HCT116 (cell line): ENCODE measurements at regions not wholly inside any gene's neighbourhood (a gene's known extent, or its start where the extent isn't known, plus 50 kb on each side); places are given as distances from the start of the nearest gene placed in this dataset.

ENCODE experiments used
- ATAC-seq: fragments of 200-7000 bp; cut with Tn5 transposase; 2 replicates; pipeline ENCODE4 v1.9.1; 2020; ENCODE audit warnings: mild to moderate bottlenecking, moderate library complexity
- BruUV-seq: library from RNA; stranded (reverse); fragments of 400-500 nt; replicated peaks from 2 replicates; lab custom pipeline; 2021; lab: Mats Ljungman, UMichigan
- CTCF ChIA-PET: fragments of 300-600 bp; sonication (Branson Sonifier 250); formaldehyde crosslinking; loops from one replicate; lab custom pipeline; 2021; ENCODE audit warnings: antibody characterized with exemption; lab: Charles Lee
- POLR2A ChIA-PET: fragments of 300-600, 350-600 bp; sonication (Branson Sonifier 250); formaldehyde crosslinking; loops from one replicate; lab custom pipeline; 2021; ENCODE audit warnings: antibody characterized with exemption; lab: Charles Lee
- RAD21 ChIA-PET, 2 experiments: fragments of 300-600 bp; sonication (Branson Sonifier 250); formaldehyde crosslinking; loops; one replicate each; lab custom pipeline; 2023; ENCODE audit warnings: low total read pairs in 2 of 2; ENCODE audit not compliant: uncharacterized antibody in 2 of 2, unreplicated experiment in 2 of 2, low non-redundant PET in 1 of 2; lab: Charles Lee
- DNase-seq: peaks from one replicate; pipeline ENCODE4 v3.0.0-alpha.2; 2010; ENCODE audit warnings: low read depth, low spot score
- H2AFZ ChIP-seq: fragments of 200-600 bp; shearing (Covaris generic), sonication (generic); 2 replicates; pipeline ENCODE4 v1.6.1; 2017; ENCODE audit warnings: low read depth, mixed run types, mixed read lengths, antibody characterized with exemption, low read length; ENCODE audit not compliant: poor library complexity, severe bottlenecking
- H3K27ac ChIP-seq: 2 replicates; pipeline ENCODE4 v1.5.1; 2012; ENCODE audit warnings: low read depth, low read length
- H3K27me3 ChIP-seq: fragments of 200-600 bp; sonication (generic); 2 replicates; pipeline ENCODE4 v1.6.1; 2016; ENCODE audit warnings: mixed run types, low read length, mixed read lengths; ENCODE audit not compliant: insufficient read depth
- H3K36me3 ChIP-seq, 2 experiments: fragments of 200-500 bp in 1 of 2; fragments of 200-600 bp in 1 of 2; sonication (Bioruptor generic) in 1 of 2; sonication (generic) in 1 of 2; 2 replicates each; pipeline versions ENCODE4 v1.5.1 to v1.6.1; 2014 to 2016; ENCODE audit warnings: low read length in 2 of 2, inconsistent platforms in 1 of 2, mixed read lengths in 1 of 2, mixed run types in 1 of 2; ENCODE audit not compliant: insufficient read depth in 2 of 2, control insufficient read depth in 1 of 2
- H3K4me1 ChIP-seq, 2 experiments: fragments of 200-600 bp in 1 of 2; sonication (generic) in 1 of 2; 2 replicates each; pipeline versions ENCODE4 v1.5.1 to v1.6.1; 2012 to 2017; ENCODE audit warnings: low read length in 2 of 2, inconsistent platforms in 1 of 2, mild to moderate bottlenecking in 1 of 2, mixed read lengths in 1 of 2, mixed run types in 1 of 2, moderate library complexity in 1 of 2; ENCODE audit not compliant: insufficient read depth in 2 of 2, control insufficient read depth in 1 of 2
- H3K4me2 ChIP-seq: fragments of 200-600 bp; sonication (generic); 2 replicates; pipeline ENCODE4 v1.6.1; 2017; ENCODE audit warnings: mixed run types, low read length, mixed read lengths
- H3K4me3 ChIP-seq, 2 experiments: fragments of 200-600 bp in 1 of 2; sonication (generic) in 1 of 2; replicated peaks in 1 of 2; 2 replicates each; pipeline ENCODE4 v1.5.1; 2011 to 2016; ENCODE audit warnings: low read length in 2 of 2, control low read depth in 1 of 2, low read depth in 1 of 2, mild to moderate bottlenecking in 1 of 2, mixed read lengths in 1 of 2, mixed run types in 1 of 2
- H3K79me2 ChIP-seq: fragments of 200-600 bp; sonication (generic); 2 replicates; pipeline ENCODE4 v1.6.1; 2017; ENCODE audit warnings: mild to moderate bottlenecking, mixed run types, low read length, moderate library complexity, mixed read lengths; ENCODE audit not compliant: insufficient read depth
- H3K9ac ChIP-seq: fragments of 200-600 bp; sonication (generic); 2 replicates; pipeline ENCODE4 v1.6.1; 2016; ENCODE audit warnings: low read length, mixed read lengths
- H3K9me2 ChIP-seq: fragments of 200-600 bp; sonication (generic), shearing (Covaris generic); 2 replicates; pipeline ENCODE4 v1.6.1; 2017; ENCODE audit warnings: mixed run types, mild to moderate bottlenecking, moderate library complexity; ENCODE audit not compliant: insufficient read depth
- H3K9me3 ChIP-seq, 2 experiments: fragments of 200-500 bp in 1 of 2; fragments of 200-600 bp in 1 of 2; sonication (Bioruptor generic) in 1 of 2; sonication (generic) in 1 of 2; 2 replicates each; pipeline ENCODE4 v1.6.1; 2014 to 2017; ENCODE audit warnings: low read length in 2 of 2, mixed read lengths in 2 of 2, inconsistent platforms in 1 of 2, low read depth in 1 of 2, mild to moderate bottlenecking in 1 of 2, mixed run types in 1 of 2, moderate library complexity in 1 of 2; ENCODE audit not compliant: control insufficient read depth in 1 of 2, insufficient read depth in 1 of 2
- H4K20me1 ChIP-seq: fragments of 200-600 bp; sonication (generic), shearing (Covaris generic); 2 replicates; pipeline ENCODE4 v1.6.1; 2017; ENCODE audit warnings: mixed run types, mild to moderate bottlenecking, moderate library complexity; ENCODE audit not compliant: insufficient read depth
- CBX3 ChIP-seq: IDR thresholded peaks from 2 replicates; pipeline ENCODE4 v1.6.1; 2012; ENCODE audit warnings: low read depth
- ELF1 ChIP-seq: IDR thresholded peaks from 2 replicates; pipeline ENCODE4 v1.6.1; 2012; ENCODE audit warnings: low read depth, borderline replicate concordance
- EZH2 ChIP-seq: fragments of 200-600 bp; sonication (generic); IDR thresholded peaks from 2 replicates; pipeline ENCODE4 v1.6.1; 2017; ENCODE audit warnings: antibody characterized with exemption, mixed run types
- JUND ChIP-seq: IDR thresholded peaks from 2 replicates; pipeline ENCODE4 v1.6.1; 2012
- POLR2A ChIP-seq: IDR thresholded peaks from 2 replicates; pipeline ENCODE4 v1.7.0; 2011; ENCODE audit warnings: borderline replicate concordance; ENCODE audit not compliant: insufficient read depth, insufficient read length; ENCODE audit errors: extremely low read depth
- RAD21 ChIP-seq: IDR thresholded peaks from 2 replicates; pipeline ENCODE4 v1.6.1; 2012; ENCODE audit warnings: low read depth, mild to moderate bottlenecking
- SIN3A ChIP-seq: IDR thresholded peaks from 2 replicates; pipeline ENCODE4 v1.6.1; 2012; ENCODE audit warnings: low read depth
- SP1 ChIP-seq: IDR thresholded peaks from 2 replicates; pipeline ENCODE4 v1.6.1; 2012; ENCODE audit warnings: low read depth
- TCF7L2 ChIP-seq: IDR thresholded peaks from 2 replicates; pipeline ENCODE4 v1.7.0; 2011; ENCODE audit warnings: borderline replicate concordance, inconsistent platforms; ENCODE audit not compliant: insufficient read depth, insufficient read length; ENCODE audit errors: extremely low read depth
- YY1 ChIP-seq: IDR thresholded peaks from 2 replicates; pipeline ENCODE4 v1.6.1; 2011; ENCODE audit warnings: low read length, low read depth, moderate library complexity, mild to moderate bottlenecking; ENCODE audit not compliant: insufficient replicate concordance; ENCODE audit errors: extremely low read depth
- intact Hi-C: fragments of 100-400 bp; cut with micrococcal nuclease; formaldehyde crosslinking; loops from 2 replicates; pipeline ENCODE4 v1.10.0; 2022
- TF ChIP-seq, protein P1 (sequence below): IDR thresholded peaks from 2 replicates; pipeline ENCODE4 v1.6.1; 2012
- TF ChIP-seq, protein P2 (sequence below): IDR thresholded peaks from 2 replicates; pipeline ENCODE4 v1.6.1; 2011; ENCODE audit warnings: mild to moderate bottlenecking, low read length, moderate library complexity; ENCODE audit not compliant: insufficient replicate concordance; ENCODE audit errors: extremely low read depth
- TF ChIP-seq, protein P3 (sequence below), 3 experiments: fragments of 200-600 bp in 1 of 3; sonication (generic) in 1 of 3; IDR thresholded peaks in 2 of 3; conservative IDR thresholded peaks in 1 of 3; 2 replicates each; pipeline ENCODE4 v1.5.1; 2012 to 2017; ENCODE audit warnings: low read depth in 2 of 3, low read length in 2 of 3, antibody characterized with exemption in 1 of 3, borderline replicate concordance in 1 of 3, control low read depth in 1 of 3, mild to moderate bottlenecking in 1 of 3, mixed read lengths in 1 of 3, mixed run types in 1 of 3, moderate library complexity in 1 of 3; ENCODE audit not compliant: insufficient read depth in 1 of 3

DNA sequence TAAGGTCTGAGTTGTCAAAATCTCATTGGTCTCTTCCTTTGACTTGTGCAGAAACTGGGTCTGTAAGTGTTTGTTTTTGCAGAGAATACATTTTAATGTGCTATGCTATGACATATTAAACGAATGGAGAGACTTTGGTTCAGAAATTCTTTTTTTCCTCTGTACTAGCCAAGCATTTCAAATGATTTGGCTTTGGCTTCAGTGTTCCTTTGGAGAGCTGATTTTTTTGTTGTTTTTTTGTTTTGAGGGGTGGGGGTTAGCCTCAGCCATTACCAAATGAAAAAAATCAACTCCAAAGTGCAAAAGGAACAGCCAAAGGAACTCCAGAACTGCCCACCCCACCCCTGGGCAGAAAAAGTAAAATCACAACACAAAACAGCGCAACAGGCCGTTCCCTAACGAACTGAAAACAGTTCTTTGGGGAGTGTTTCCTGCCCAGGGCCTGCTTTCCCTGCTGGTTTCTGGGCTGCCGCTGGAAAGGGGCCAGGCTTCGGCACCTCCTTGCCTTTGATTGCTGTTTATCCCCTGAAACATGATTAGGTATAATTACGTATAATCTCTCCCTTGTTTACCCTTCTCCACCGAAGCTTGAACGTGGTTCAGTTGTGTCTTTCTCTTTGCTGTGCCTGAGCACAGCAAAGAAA is 57.6 kb upstream of the NEO1 start:
- POLR2A ChIA-PET = no interaction called here
- RAD21 ChIA-PET = no interaction called here
- Histone ChIP-seq H3K79me2 (no peaks in the 10 kb centered on the region), H3K4me1 (peaks cover 0 to 4% of the 10 kb centered on the region in 2 experiments; a peak in 1 of 4 replicates), H3K9me2 (no peaks in the 10 kb centered on the region), H3K36me3 (no peaks in the 10 kb centered on the region), H4K20me1 (no peaks in the 10 kb centered on the region), H3K9me3 (no peaks in the 10 kb centered on the region), H3K27ac (no peak overlapping the region), H3K9ac (no peak overlapping the region), H3K4me3 (no peak overlapping the region), H2AFZ (no peak overlapping the region), H3K27me3 (peaks cover 7% of the 10 kb centered on the region; the same call in 1 of the 2 replicates), H3K4me2 (no peak overlapping the region)
- DNase-seq = no peak
- no TSS peak for BruUV-seq
- intact Hi-C loops = no loop called here
- no peak for ATAC-seq
- CTCF ChIA-PET = no interaction called here
- TF ChIP-seq YY1 (no peak), JUND (no peak), TCF7L2 (no peak), POLR2A (no peak), SIN3A (no peak), CBX3 (no peak), EZH2 (no peak), SP1 (no peak), RAD21 (no peak), ELF1 (no peak)
- TF ChIP-seq, protein P1, sequence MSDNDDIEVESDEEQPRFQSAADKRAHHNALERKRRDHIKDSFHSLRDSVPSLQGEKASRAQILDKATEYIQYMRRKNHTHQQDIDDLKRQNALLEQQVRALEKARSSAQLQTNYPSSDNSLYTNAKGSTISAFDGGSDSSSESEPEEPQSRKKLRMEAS = no peak
- TF ChIP-seq, protein P2, sequence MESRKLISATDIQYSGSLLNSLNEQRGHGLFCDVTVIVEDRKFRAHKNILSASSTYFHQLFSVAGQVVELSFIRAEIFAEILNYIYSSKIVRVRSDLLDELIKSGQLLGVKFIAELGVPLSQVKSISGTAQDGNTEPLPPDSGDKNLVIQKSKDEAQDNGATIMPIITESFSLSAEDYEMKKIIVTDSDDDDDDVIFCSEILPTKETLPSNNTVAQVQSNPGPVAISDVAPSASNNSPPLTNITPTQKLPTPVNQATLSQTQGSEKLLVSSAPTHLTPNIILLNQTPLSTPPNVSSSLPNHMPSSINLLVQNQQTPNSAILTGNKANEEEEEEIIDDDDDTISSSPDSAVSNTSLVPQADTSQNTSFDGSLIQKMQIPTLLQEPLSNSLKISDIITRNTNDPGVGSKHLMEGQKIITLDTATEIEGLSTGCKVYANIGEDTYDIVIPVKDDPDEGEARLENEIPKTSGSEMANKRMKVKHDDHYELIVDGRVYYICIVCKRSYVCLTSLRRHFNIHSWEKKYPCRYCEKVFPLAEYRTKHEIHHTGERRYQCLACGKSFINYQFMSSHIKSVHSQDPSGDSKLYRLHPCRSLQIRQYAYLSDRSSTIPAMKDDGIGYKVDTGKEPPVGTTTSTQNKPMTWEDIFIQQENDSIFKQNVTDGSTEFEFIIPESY = no peak
- TF ChIP-seq, protein P3, sequence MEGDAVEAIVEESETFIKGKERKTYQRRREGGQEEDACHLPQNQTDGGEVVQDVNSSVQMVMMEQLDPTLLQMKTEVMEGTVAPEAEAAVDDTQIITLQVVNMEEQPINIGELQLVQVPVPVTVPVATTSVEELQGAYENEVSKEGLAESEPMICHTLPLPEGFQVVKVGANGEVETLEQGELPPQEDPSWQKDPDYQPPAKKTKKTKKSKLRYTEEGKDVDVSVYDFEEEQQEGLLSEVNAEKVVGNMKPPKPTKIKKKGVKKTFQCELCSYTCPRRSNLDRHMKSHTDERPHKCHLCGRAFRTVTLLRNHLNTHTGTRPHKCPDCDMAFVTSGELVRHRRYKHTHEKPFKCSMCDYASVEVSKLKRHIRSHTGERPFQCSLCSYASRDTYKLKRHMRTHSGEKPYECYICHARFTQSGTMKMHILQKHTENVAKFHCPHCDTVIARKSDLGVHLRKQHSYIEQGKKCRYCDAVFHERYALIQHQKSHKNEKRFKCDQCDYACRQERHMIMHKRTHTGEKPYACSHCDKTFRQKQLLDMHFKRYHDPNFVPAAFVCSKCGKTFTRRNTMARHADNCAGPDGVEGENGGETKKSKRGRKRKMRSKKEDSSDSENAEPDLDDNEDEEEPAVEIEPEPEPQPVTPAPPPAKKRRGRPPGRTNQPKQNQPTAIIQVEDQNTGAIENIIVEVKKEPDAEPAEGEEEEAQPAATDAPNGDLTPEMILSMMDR (IDR thresholded peaks at IDR 0.05 in 2 of 3, conservative IDR thresholded peaks at IDR 0.05 in 1 of 3; ENCODE audit: borderline replicate concordance in 1 of 3, insufficient read depth in 1 of 3, low read depth in 2 of 3, low read length in 2 of 3) = no peak
